ENCODE measurements at regions not wholly inside any gene's neighbourhood (a gene's known extent, or its start where the extent isn't known, plus 50 kb on each side); places are given as distances from the start of the nearest gene placed in this dataset.

GRCh38 chr6:133587546-133588160 is 301.3 kb upstream of the TCF21 start:
- Histone ChIP-seq H3K27me3 (no peaks in the 10 kb centered on the region), H4K20me1 (ENCODE audit: low read depth) (no peaks in the 10 kb centered on the region), H3K4me1 (peaks cover 11% of the 10 kb centered on the region), H3K9ac (no peak overlapping the region), H3K9me3 (ENCODE audit: low read depth) (no peaks in the 10 kb centered on the region), H3K79me2 (ENCODE audit: low read depth) (no peaks in the 10 kb centered on the region), H3K27ac (no peak overlapping the region), H3K4me3 (no peak overlapping the region), H3K4me2 (no peak overlapping the region), H3K36me3 (no peaks in the 10 kb centered on the region), H3F3A (ENCODE audit: low read depth) (no peaks in the 10 kb centered on the region), H2AFZ (replicated peaks) (no peak overlapping the region)
- Mint-ChIP-seq H3K4me1 (peaks cover 4% of the 10 kb centered on the region), H3K36me3 (no peaks in the 10 kb centered on the region), H3K27ac (no peak overlapping the region), H3K27me3 (ENCODE audit: insufficient read depth, low read depth) (no peaks in the 10 kb centered on the region), H3K9me3 (no peaks in the 10 kb centered on the region), H3K4me3 (no peak overlapping the region)
- DNase-seq (ENCODE audit: low spot score), result no peak
- TF ChIP-seq, protein P1, sequence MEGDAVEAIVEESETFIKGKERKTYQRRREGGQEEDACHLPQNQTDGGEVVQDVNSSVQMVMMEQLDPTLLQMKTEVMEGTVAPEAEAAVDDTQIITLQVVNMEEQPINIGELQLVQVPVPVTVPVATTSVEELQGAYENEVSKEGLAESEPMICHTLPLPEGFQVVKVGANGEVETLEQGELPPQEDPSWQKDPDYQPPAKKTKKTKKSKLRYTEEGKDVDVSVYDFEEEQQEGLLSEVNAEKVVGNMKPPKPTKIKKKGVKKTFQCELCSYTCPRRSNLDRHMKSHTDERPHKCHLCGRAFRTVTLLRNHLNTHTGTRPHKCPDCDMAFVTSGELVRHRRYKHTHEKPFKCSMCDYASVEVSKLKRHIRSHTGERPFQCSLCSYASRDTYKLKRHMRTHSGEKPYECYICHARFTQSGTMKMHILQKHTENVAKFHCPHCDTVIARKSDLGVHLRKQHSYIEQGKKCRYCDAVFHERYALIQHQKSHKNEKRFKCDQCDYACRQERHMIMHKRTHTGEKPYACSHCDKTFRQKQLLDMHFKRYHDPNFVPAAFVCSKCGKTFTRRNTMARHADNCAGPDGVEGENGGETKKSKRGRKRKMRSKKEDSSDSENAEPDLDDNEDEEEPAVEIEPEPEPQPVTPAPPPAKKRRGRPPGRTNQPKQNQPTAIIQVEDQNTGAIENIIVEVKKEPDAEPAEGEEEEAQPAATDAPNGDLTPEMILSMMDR (IDR thresholded peaks at IDR 0.05), result no peak
- TF ChIP-seq EZH2 (IDR thresholded peaks at IDR 0.05) (no peak), EZH2phosphoT487 (IDR thresholded peaks at IDR 0.05) (no peak)

DNA sequence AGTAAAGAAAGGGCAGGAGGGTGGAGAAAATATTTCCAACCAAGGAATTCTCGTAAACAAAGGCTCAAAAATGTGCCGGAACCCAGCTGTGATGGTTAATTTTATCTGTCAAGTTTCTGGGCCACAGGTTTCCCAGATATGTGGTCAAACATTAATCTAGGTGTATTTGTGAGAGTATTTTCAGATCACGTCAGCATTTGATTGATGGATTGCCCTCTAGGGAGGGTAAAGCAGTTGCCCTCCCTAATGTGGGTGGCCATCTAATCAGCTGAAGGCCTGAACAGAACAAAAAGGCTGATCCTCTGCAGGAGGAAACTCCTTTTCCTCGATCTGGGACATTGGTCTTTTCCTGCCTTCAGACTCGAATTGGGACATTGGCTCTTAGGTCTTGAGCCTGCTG is 298.7 kb upstream of the TCF21 start:
- Histone ChIP-seq H3K79me2 (ENCODE audit: low read depth) (no peaks in the 10 kb centered on the region), H3K4me3 (no peak overlapping the region), H3K27ac (no peak overlapping the region), H3F3A (ENCODE audit: low read depth) (no peaks in the 10 kb centered on the region), H3K4me1 (peaks cover 11% of the 10 kb centered on the region), H4K20me1 (ENCODE audit: low read depth) (no peaks in the 10 kb centered on the region), H2AFZ (replicated peaks) (no peak overlapping the region), H3K27me3 (no peaks in the 10 kb centered on the region), H3K9me3 (ENCODE audit: low read depth) (no peaks in the 10 kb centered on the region), H3K9ac (no peak overlapping the region), H3K4me2 (peak overlapping the region; percentile 0), H3K36me3 (no peaks in the 10 kb centered on the region)
- Mint-ChIP-seq H3K4me3 (no peak overlapping the region), H3K4me1 (peaks cover 4% of the 10 kb centered on the region), H3K9me3 (no peaks in the 10 kb centered on the region), H3K27me3 (ENCODE audit: insufficient read depth, low read depth) (no peaks in the 10 kb centered on the region), H3K36me3 (no peaks in the 10 kb centered on the region), H3K27ac (no peak overlapping the region)
- TF ChIP-seq EZH2 (IDR thresholded peaks at IDR 0.05), result no peak
- TF ChIP-seq, protein P1 (IDR thresholded peaks at IDR 0.05), result no peak
- no peak for TF ChIP-seq EZH2phosphoT487 (IDR thresholded peaks at IDR 0.05)
- DNase-seq (ENCODE audit: low spot score), result peak; percentile 47

GRCh38 chr6:133590814-133591213 is 298.1 kb upstream of the TCF21 start:
- no peaks in the 10 kb centered on the region for H3K9me3 ChIP-seq (ENCODE audit: low read depth)
- H3K4me1 ChIP-seq, result peaks cover 11% of the 10 kb centered on the region
- H3K9me3 Mint-ChIP-seq, result no peaks in the 10 kb centered on the region
- no peak overlapping the region for H3K4me3 ChIP-seq
- TF ChIP-seq, protein P1 (IDR thresholded peaks at IDR 0.05), result no peak
- no peak for TF ChIP-seq EZH2phosphoT487 (IDR thresholded peaks at IDR 0.05)
- no peak for TF ChIP-seq EZH2 (IDR thresholded peaks at IDR 0.05)
- H3K4me1 Mint-ChIP-seq, result peaks cover 4% of the 10 kb centered on the region
- no peaks in the 10 kb centered on the region for H3K27me3 ChIP-seq
- H3K79me2 ChIP-seq (ENCODE audit: low read depth), result no peaks in the 10 kb centered on the region
- no peak overlapping the region for H3K27ac Mint-ChIP-seq
- H3K9ac ChIP-seq, result no peak overlapping the region
- H4K20me1 ChIP-seq (ENCODE audit: low read depth), result no peaks in the 10 kb centered on the region
- H3F3A ChIP-seq (ENCODE audit: low read depth), result no peaks in the 10 kb centered on the region
- DNase-seq (ENCODE audit: low spot score), result no peak
- no peak overlapping the region for H3K4me2 ChIP-seq
- H3K4me3 Mint-ChIP-seq, result no peak overlapping the region
- H3K27ac ChIP-seq, result no peak overlapping the region
- H3K36me3 Mint-ChIP-seq, result no peaks in the 10 kb centered on the region
- H2AFZ ChIP-seq (replicated peaks), result no peak overlapping the region
- H3K36me3 ChIP-seq, result no peaks in the 10 kb centered on the region
- no peaks in the 10 kb centered on the region for H3K27me3 Mint-ChIP-seq (ENCODE audit: insufficient read depth, low read depth)

Data from neural progenitor cell (in vitro differentiated cells).